ENCODE measurements at regions not wholly inside any gene's neighbourhood (a gene's known extent, or its start where the extent isn't known, plus 50 kb on each side); places are given as distances from the start of the nearest gene placed in this dataset.

- no peak for ATAC-seq
- TF ChIP-seq ARNTL (CRISPR knock-in tag; IDR thresholded peaks at IDR 0.05; ENCODE audit: borderline replicate concordance, low read depth) (no peak), OSR1 (CRISPR knock-in tag; IDR thresholded peaks at IDR 0.05) (no peak), ZNF8 (CRISPR knock-in tag; IDR thresholded peaks at IDR 0.05) (no peak), CREB5 (CRISPR knock-in tag; IDR thresholded peaks at IDR 0.05; ENCODE audit: low read depth) (no peak), CSDC2 (CRISPR knock-in tag; IDR thresholded peaks at IDR 0.05) (no peak), SNAI2 (CRISPR knock-in tag; IDR thresholded peaks at IDR 0.05) (no peak), GLIS3 (CRISPR knock-in tag; IDR thresholded peaks at IDR 0.05) (no peak), ESRRG (CRISPR knock-in tag; IDR thresholded peaks at IDR 0.05) (no peak), POU6F1 (CRISPR knock-in tag; IDR thresholded peaks at IDR 0.05; ENCODE audit: borderline replicate concordance, low read depth) (no peak), ZFP3 (CRISPR knock-in tag; IDR thresholded peaks at IDR 0.05) (no peak), TOX (CRISPR knock-in tag; IDR thresholded peaks at IDR 0.05; ENCODE audit: borderline replicate concordance) (no peak), TSHZ2 (CRISPR knock-in tag; IDR thresholded peaks at IDR 0.05) (no peak), ZNF565 (CRISPR knock-in tag; conservative IDR thresholded peaks at IDR 0.05; ENCODE audit: low read depth) (no peak), TCF4 (CRISPR knock-in tag; IDR thresholded peaks at IDR 0.05; ENCODE audit: borderline replicate concordance) (no peak), ZFP30 (CRISPR knock-in tag; IDR thresholded peaks at IDR 0.05) (no peak), ZC3H10 (CRISPR knock-in tag; IDR thresholded peaks at IDR 0.05) (no peak), BACH2 (CRISPR knock-in tag; IDR thresholded peaks at IDR 0.05; ENCODE audit: borderline replicate concordance) (no peak), PATZ1 (CRISPR knock-in tag; IDR thresholded peaks at IDR 0.05; ENCODE audit: borderline replicate concordance) (no peak), RARB (CRISPR knock-in tag; IDR thresholded peaks at IDR 0.05) (no peak)
Measured at GRCh38 chr9:129555512-129556215, 65.2 kb downstream of the C9orf50 start.

GRCh38 chr9:129554649-129555048, 66.3 kb downstream of the C9orf50 start:
- no peak for ATAC-seq
- no peak for TF ChIP-seq ZNF8 (CRISPR knock-in tag; IDR thresholded peaks at IDR 0.05)
- TF ChIP-seq ZFP3 (CRISPR knock-in tag; IDR thresholded peaks at IDR 0.05) = no peak
- TF ChIP-seq CSDC2 (CRISPR knock-in tag; IDR thresholded peaks at IDR 0.05) = no peak
- no peak for TF ChIP-seq ZFP30 (CRISPR knock-in tag; IDR thresholded peaks at IDR 0.05)
- TF ChIP-seq TCF4 (CRISPR knock-in tag; IDR thresholded peaks at IDR 0.05; ENCODE audit: borderline replicate concordance) = no peak

GRCh38 chr9:129553277-129553676, 67.6 kb downstream of the C9orf50 start:
- ATAC-seq = no peak
- TF ChIP-seq POU6F1 (CRISPR knock-in tag; IDR thresholded peaks at IDR 0.05; ENCODE audit: borderline replicate concordance, low read depth) (no peak), ZC3H10 (CRISPR knock-in tag; IDR thresholded peaks at IDR 0.05) (no peak), CSDC2 (CRISPR knock-in tag; IDR thresholded peaks at IDR 0.05) (no peak), ESRRG (CRISPR knock-in tag; IDR thresholded peaks at IDR 0.05) (no peak), ZNF8 (CRISPR knock-in tag; IDR thresholded peaks at IDR 0.05) (no peak), ARNTL (CRISPR knock-in tag; IDR thresholded peaks at IDR 0.05; ENCODE audit: borderline replicate concordance, low read depth) (no peak), ZNF565 (CRISPR knock-in tag; conservative IDR thresholded peaks at IDR 0.05; ENCODE audit: low read depth) (no peak), RARB (CRISPR knock-in tag; IDR thresholded peaks at IDR 0.05) (no peak), ZNF70 (CRISPR knock-in tag; IDR thresholded peaks at IDR 0.05) (no peak), TCF4 (CRISPR knock-in tag; IDR thresholded peaks at IDR 0.05; ENCODE audit: borderline replicate concordance) (no peak), SNAI2 (CRISPR knock-in tag; IDR thresholded peaks at IDR 0.05) (no peak), CSRNP3 (CRISPR knock-in tag; IDR thresholded peaks at IDR 0.05) (no peak), PPARA (CRISPR knock-in tag; IDR thresholded peaks at IDR 0.05; ENCODE audit: borderline replicate concordance) (no peak), TSHZ2 (CRISPR knock-in tag; IDR thresholded peaks at IDR 0.05) (no peak), ISL1 (CRISPR knock-in tag; IDR thresholded peaks at IDR 0.05) (no peak)

Data from SK-N-SH treated with all-trans-retinoic acid at 6 μM for 48 hours (cell line).